Psoas muscle (tissue), 7 donors: ENCODE measurements at regions not wholly inside any gene's neighbourhood (a gene's known extent, or its start where the extent isn't known, plus 50 kb on each side); places are given as distances from the start of the nearest gene placed in this dataset.

Source experiments
- ATAC-seq, 4 donors: fragments of 200-7000 bp; cut with Tn5 transposase; one replicate each; pipeline ENCODE4 v1.9.1; 2020; ENCODE audit warnings: moderate library complexity in 3 of 4, mild to moderate bottlenecking in 2 of 4
- DNase-seq, 2 donors: peaks; one replicate each; pipeline ENCODE4 v3.0.0-alpha.2; 2020
- H3K27ac ChIP-seq: fragments of 200-600 bp; one replicate; pipeline ENCODE4 v1.8.0; 2022
- H3K27me3 ChIP-seq, 3 donors: fragments of 200-600 bp in 1 of 3; one replicate each; pipeline versions ENCODE4 v1.6.1 to v1.8.0; 2013 to 2022; ENCODE audit warnings: low read length in 2 of 3, mild to moderate bottlenecking in 2 of 3, moderate library complexity in 1 of 3; ENCODE audit not compliant: insufficient read depth in 3 of 3
- H3K36me3 ChIP-seq, 2 donors: fragments of 200-600 bp in 1 of 2; one replicate each; pipeline versions ENCODE4 v1.6.1 to v1.8.0; 2013 to 2022; ENCODE audit warnings: low read depth in 1 of 2, mild to moderate bottlenecking in 1 of 2, moderate library complexity in 1 of 2; ENCODE audit not compliant: insufficient read depth in 1 of 2
- H3K4me1 ChIP-seq: fragments of 200-600 bp; one replicate; pipeline ENCODE4 v1.8.0; 2022
- H3K4me3 ChIP-seq: fragments of 200-600 bp; one replicate; pipeline ENCODE4 v1.8.0; 2022; ENCODE audit warnings: mild to moderate bottlenecking
- H3K9me3 ChIP-seq: fragments of 200-600 bp; one replicate; pipeline ENCODE4 v1.8.0; 2022
- CTCF ChIP-seq: fragments of 200-600 bp; IDR thresholded peaks from one replicate; pipeline ENCODE4 v1.8.0; 2022; ENCODE audit warnings: antibody characterized with exemption
- WGBS, 3 donors: extraction: QIAGEN DNeasy Blood & Tissue Kit; methylation state at CpG; one replicate each; pipeline versions ENCODE4 v1.1.6 to v1.1.7; 2013; 5-methylcytosine and 5-hydroxymethylcytosine counted together
- intact Hi-C, 2 donors: fragments of 100-400 bp; cut with DNase I; formaldehyde crosslinking; loops; one replicate each; pipeline versions ENCODE4 v1.11.0 to v1.14.2; 2022
- donor health status: healthy with polysubstance abuse.
- donor health status: DM: no; HTN: no; CAD: no; lungs with moderate emphysema.
- donor health status: Bipolar disorder and iron deficiency.
- donor health status: healthy.
- donor health status: DM: yes; HTN: yes; CAD: no.
- donor health status: DM: no; HTN: no; CAD: no.
- donor health status: DM: yes; HTN: yes; CAD: no.

DNA sequence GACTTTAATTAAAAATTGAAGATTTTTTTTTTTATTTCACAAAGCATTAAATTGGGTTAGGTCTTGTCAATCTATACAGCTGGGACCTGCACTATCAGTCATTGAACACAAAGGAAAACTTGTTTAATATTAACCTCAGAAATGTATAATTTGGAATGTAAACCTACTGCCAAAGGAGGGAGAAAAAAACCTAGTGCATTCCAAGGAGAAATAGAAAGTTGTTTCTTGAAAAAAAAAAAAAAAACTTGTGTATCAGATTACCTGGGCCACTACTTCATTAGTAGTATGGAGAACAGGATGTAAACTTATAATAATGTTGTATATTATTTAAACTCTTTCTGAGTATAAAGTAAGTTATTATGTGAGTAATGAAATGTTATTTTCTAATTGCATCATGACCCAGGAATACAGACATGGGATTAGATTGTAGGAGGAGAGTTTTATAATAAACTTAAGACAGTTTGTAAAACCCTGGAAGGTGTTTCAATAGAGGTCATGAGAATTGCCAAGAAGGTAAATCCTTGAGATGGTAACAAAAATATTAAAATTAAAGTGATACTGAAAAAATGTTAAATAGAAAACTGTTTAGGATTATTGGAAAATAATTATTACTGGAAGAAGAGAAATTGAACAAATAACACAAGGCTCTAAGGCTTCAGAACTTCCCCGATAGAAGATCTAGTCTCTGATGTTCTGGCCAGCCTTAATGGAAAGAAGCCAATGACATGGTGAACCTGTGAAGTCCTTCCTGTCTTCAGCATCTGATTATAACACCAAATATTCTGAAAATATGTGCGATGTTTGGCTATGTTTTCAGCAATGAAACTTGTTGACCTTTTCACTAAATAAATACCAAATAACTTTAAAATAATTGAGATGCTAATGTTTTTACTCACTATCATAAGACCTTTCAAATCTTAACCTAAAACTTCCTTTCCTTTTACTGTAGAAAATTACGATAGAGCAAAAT is 412.8 kb upstream of the LYPLAL1 start:
- no peak overlapping the region for H3K27ac ChIP-seq
- H3K27me3 ChIP-seq, result no peaks in the 10 kb centered on the region
- intact Hi-C loops, result no loop called here
- H3K9me3 ChIP-seq, result no peaks in the 10 kb centered on the region
- H3K4me1 ChIP-seq, result no peaks in the 10 kb centered on the region
- H3K36me3 ChIP-seq, result no peaks in the 10 kb centered on the region
- ATAC-seq, result no peak
- no peak for DNase-seq
- no peak for TF ChIP-seq CTCF
- 69 to 82% (median 73%) methylated on average over 3 of the region's 3 CpGs for WGBS, 3 donors
- H3K4me3 ChIP-seq, result no peak overlapping the region

GRCh38 chr1:218763538-218763937 is 410.1 kb upstream of the LYPLAL1 start:
- Histone ChIP-seq H3K4me1 (no peaks in the 10 kb centered on the region), H3K36me3 (no peaks in the 10 kb centered on the region), H3K9me3 (no peaks in the 10 kb centered on the region), H3K4me3 (no peak overlapping the region), H3K27ac (no peak overlapping the region), H3K27me3 (no peaks in the 10 kb centered on the region)
- no peak for TF ChIP-seq CTCF
- DNase-seq, result no peak
- intact Hi-C loops, result no loop called here
- 94 to 98% (median 97%) methylated on average over 2 of the region's 2 CpGs for WGBS, 3 donors
- no peak for ATAC-seq

GRCh38 chr1:218765753-218766152 is 407.9 kb upstream of the LYPLAL1 start:
- DNase-seq, result no peak

DNA sequence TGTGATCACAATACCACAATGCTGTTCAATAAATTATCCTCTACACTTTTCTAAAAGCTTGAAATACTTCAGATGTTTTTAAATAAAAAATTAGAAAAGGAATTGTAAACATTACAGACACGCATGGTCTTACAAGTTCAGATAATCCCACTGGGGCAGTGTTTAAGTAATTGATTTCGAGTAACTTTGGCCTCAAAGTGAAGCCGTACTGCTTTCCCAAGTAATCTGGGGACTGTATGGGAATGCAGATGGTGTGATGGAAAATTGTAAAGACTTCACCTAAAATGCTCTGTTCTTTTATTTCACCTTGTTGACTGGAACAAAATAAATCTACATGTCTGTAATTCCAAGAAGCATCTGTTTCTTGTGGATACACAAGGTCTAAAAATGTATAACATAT is 401.7 kb upstream of the LYPLAL1 start:
- DNase-seq, result no peak
- no peak for TF ChIP-seq CTCF
- intact Hi-C loops, result no loop called here
- Histone ChIP-seq H3K9me3 (no peaks in the 10 kb centered on the region), H3K4me3 (no peak overlapping the region), H3K27ac (no peak overlapping the region), H3K27me3 (no peaks in the 10 kb centered on the region), H3K4me1 (no peaks in the 10 kb centered on the region), H3K36me3 (no peaks in the 10 kb centered on the region)
- 65 to 68% (median 68%) methylated on average over 3 of the region's 3 CpGs for WGBS, 3 donors
- no peak for ATAC-seq

More at GRCh38 chr1:218765753-218766152, 407.9 kb upstream of the LYPLAL1 start:
- Histone ChIP-seq H3K4me1 (no peaks in the 10 kb centered on the region), H3K4me3 (no peak overlapping the region), H3K27ac (no peak overlapping the region), H3K9me3 (no peaks in the 10 kb centered on the region), H3K36me3 (no peaks in the 10 kb centered on the region), H3K27me3 (no peaks in the 10 kb centered on the region)
- no peak for TF ChIP-seq CTCF
- intact Hi-C loops, result no loop called here
- WGBS, 3 donors, result 63 to 70% (median 67%) methylated on average over 5 of the region's 5 CpGs
- ATAC-seq, result no peak
